GM23248 (cell line): ENCODE measurements at regions not wholly inside any gene's neighbourhood (a gene's known extent, or its start where the extent isn't known, plus 50 kb on each side); places are given as distances from the start of the nearest gene placed in this dataset.

Experiments used
- EZH2 ChIP-seq: fragments of 200-600 bp; sonication (generic); IDR thresholded peaks from 2 replicates; pipeline ENCODE4 v1.6.1; 2018; ENCODE audit warnings: antibody characterized with exemption, mild to moderate bottlenecking; ENCODE audit not compliant: insufficient read depth, poor library complexity, severe bottlenecking
- EZH2phosphoT487 ChIP-seq: fragments of 200-600 bp; sonication (generic); IDR thresholded peaks from 2 replicates; pipeline ENCODE4 v1.6.1; 2018; ENCODE audit warnings: antibody characterized with exemption, moderate library complexity, mild to moderate bottlenecking, low read depth; ENCODE audit not compliant: insufficient read depth

GRCh38 chr6:43849844-43850243, 79.8 kb downstream of the VEGFA start:
- TF ChIP-seq EZH2phosphoT487 = no peak
- no peak for TF ChIP-seq EZH2
